IPS DF 19.7 (cell line): ENCODE measurements at regions not wholly inside any gene's neighbourhood (a gene's known extent, or its start where the extent isn't known, plus 50 kb on each side); places are given as distances from the start of the nearest gene placed in this dataset.

Experiments
- DNase-seq: peaks from one replicate; pipeline ENCODE4 v3.0.0-alpha.2; 2013; ENCODE audit warnings: low read depth, low spot score

- DNase-seq, result no peak
Measured at GRCh38 chr1:191977874-191978506, 180.3 kb upstream of the RGS18 start.

- DNase-seq, result no peak
Measured at GRCh38 chr1:191984856-191985255, 173.4 kb upstream of the RGS18 start.

- DNase-seq, result no peak
Measured at GRCh38 chr1:191992118-191992517, 166.1 kb upstream of the RGS18 start.

GRCh38 chr1:191993549-191993948 is 164.7 kb upstream of the RGS18 start:
- no peak for DNase-seq

GRCh38 chr1:192002063-192002462 is 156.2 kb upstream of the RGS18 start:
- no peak for DNase-seq

- DNase-seq, result no peak
Measured at GRCh38 chr1:192003295-192004077, 154.8 kb upstream of the RGS18 start.

- DNase-seq, result no peak
Measured at GRCh38 chr1:192005976-192006375, 152.3 kb upstream of the RGS18 start.

- DNase-seq, result no peak
Measured at GRCh38 chr1:192008281-192008825, 149.9 kb upstream of the RGS18 start.

- no peak for DNase-seq
Measured at GRCh38 chr1:192010406-192010805, 147.9 kb upstream of the RGS18 start.

- DNase-seq, result no peak
Measured at GRCh38 chr1:192011525-192011924, 146.7 kb upstream of the RGS18 start.

- DNase-seq, result no peak
Measured at GRCh38 chr1:192022827-192023226, 135.4 kb upstream of the RGS18 start.

- no peak for DNase-seq
Measured at GRCh38 chr1:192024881-192025280, 133.4 kb upstream of the RGS18 start.

GRCh38 chr1:192038567-192038966 is 119.7 kb upstream of the RGS18 start:
- DNase-seq, result no peak

- DNase-seq, result no peak
Measured at GRCh38 chr1:192045131-192045530, 113.1 kb upstream of the RGS18 start.

GRCh38 chr1:192053531-192053971 is 104.7 kb upstream of the RGS18 start:
- DNase-seq, result no peak

GRCh38 chr1:192057766-192058165 is 100.5 kb upstream of the RGS18 start:
- no peak for DNase-seq

GRCh38 chr1:192059407-192059806 is 98.9 kb upstream of the RGS18 start:
- DNase-seq, result no peak

GRCh38 chr1:192061556-192061955 is 96.7 kb upstream of the RGS18 start:
- no peak for DNase-seq

GRCh38 chr1:192065087-192065486 is 93.2 kb upstream of the RGS18 start:
- DNase-seq, result no peak

GRCh38 chr1:192066202-192066601 is 92.1 kb upstream of the RGS18 start:
- no peak for DNase-seq

GRCh38 chr1:192067360-192067759 is 90.9 kb upstream of the RGS18 start:
- no peak for DNase-seq

- no peak for DNase-seq
Measured at GRCh38 chr1:192070213-192070612, 88.0 kb upstream of the RGS18 start.

- DNase-seq, result no peak
Measured at GRCh38 chr1:192080684-192081083, 77.6 kb upstream of the RGS18 start.
